ENCODE measurements at regions not wholly inside any gene's neighbourhood (a gene's known extent, or its start where the extent isn't known, plus 50 kb on each side); places are given as distances from the start of the nearest gene placed in this dataset.
"Not testable (repeated sequence)": the region's sequence is repeated elsewhere in the genome, so short reads cannot be mapped to it uniquely, and the experiment has no call there.

DNA sequence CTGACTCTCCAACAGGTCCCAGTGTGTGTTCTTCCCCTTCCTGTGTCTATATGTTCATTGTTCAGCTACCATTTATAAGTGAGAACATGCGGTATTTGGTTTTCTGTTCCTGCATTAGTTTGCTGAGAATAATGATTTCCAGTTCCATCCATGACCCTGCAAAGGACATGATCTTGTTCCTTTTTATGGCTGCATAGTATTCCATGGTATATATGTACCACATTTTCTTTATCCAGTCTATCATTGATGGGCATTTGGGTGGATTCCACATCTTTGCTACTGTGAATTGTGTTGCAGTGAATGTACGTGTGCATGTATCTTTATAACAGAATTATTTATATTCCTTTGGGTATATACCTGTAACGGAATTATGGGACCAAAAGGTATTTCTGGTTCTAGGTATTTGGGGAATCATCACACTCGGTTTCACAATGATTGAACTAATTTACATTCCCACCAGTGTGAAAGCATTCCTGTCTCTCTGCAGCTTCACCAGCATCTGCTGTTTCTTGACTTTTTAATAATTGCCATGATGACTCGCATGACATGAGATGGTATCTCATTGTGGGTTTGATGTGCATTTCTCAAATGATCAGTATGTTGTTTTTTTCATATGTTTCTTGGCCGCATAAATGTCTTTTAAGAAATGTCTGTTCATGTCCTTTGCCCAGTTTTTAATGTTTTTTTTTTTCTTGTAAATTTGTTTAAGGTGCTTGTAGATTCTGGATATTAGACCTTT lies 60.2 kb downstream of the LSMEM1 start:
- Histone ChIP-seq H3K4me1 (ENCODE audit: control insufficient read depth in 2 of 2, insufficient read depth in 2 of 2, low read length in 2 of 2) (no peaks in the 10 kb centered on the region), H3K27ac (ENCODE audit: low read depth in 2 of 2, low read length in 2 of 2) (no peak overlapping the region), H3K9ac (ENCODE audit: low read depth in 1 of 2, low read length in 2 of 2) (no peak overlapping the region), H3K4me3 (ENCODE audit: low read length in 2 of 2) (no peak overlapping the region), H3K36me3 (ENCODE audit: control insufficient read depth in 2 of 2, insufficient read depth in 2 of 2, low read length in 2 of 2) (no peaks in the 10 kb centered on the region), H3K27me3 (ENCODE audit: control insufficient read depth in 2 of 2, insufficient read depth in 2 of 2, low read length in 2 of 2) (no peaks in the 10 kb centered on the region), H3K9me3 (ENCODE audit: control insufficient read depth in 2 of 2, low read length in 2 of 2) (no peaks in the 10 kb centered on the region)

DNA sequence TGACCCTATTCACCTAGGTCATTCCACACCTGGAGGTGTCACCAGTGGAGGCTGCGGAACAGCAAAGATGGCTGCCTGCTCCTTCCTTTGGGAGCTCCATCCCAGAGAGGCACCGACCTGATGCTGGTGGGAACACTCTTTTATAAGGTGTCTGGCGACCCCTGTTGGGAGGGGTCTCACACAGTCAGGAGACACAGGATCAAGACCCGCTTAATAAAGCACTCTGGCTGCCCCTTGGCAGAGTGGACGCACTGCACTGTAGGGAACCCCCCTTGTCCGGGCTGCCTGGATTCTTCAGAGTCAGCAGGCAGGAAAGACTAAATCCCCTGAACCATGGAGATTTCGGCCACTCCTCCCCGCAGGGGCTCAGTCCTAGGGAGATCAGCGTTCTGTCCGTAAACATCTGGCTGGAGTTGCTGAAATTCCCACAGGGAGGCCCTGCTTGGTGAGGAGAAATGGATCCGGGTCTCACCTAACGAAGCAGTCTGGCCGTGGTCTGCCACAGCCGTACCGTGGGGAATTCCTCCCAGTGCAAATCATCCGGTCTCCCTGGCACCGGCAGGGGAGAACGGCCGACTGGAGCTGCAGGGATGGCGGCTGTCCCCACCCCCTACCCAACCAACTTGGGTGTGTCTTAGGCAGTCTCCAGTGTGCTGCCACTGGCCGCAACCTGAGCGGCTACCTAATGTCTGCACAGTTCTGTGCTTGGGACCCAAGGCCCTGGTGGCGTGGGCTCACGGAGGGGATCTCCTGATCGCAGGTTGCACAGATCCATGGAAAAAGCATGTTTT lies 66.1 kb downstream of the LSMEM1 start:
- Histone ChIP-seq H3K27ac (ENCODE audit: low read depth in 2 of 2, low read length in 2 of 2) (no peak overlapping the region), H3K27me3 (ENCODE audit: control insufficient read depth in 2 of 2, insufficient read depth in 2 of 2, low read length in 2 of 2) (no peaks in the 10 kb centered on the region), H3K9ac (ENCODE audit: low read depth in 1 of 2, low read length in 2 of 2) (no peak overlapping the region), H3K9me3 (ENCODE audit: control insufficient read depth in 2 of 2, low read length in 2 of 2) (no peaks in the 10 kb centered on the region), H3K4me3 (ENCODE audit: low read length in 2 of 2) (no peak overlapping the region), H3K4me1 (ENCODE audit: control insufficient read depth in 2 of 2, insufficient read depth in 2 of 2, low read length in 2 of 2) (no peaks in the 10 kb centered on the region), H3K36me3 (ENCODE audit: control insufficient read depth in 2 of 2, insufficient read depth in 2 of 2, low read length in 2 of 2) (no peaks in the 10 kb centered on the region)

GRCh38 chr7:112547916-112548315 lies 67.1 kb downstream of the LSMEM1 start:
- no peaks in the 10 kb centered on the region for H3K9me3 ChIP-seq (ENCODE audit: control insufficient read depth in 2 of 2, low read length in 2 of 2)
- H3K9ac ChIP-seq (ENCODE audit: low read depth in 1 of 2, low read length in 2 of 2), result no peak overlapping the region
- H3K4me1 ChIP-seq (ENCODE audit: control insufficient read depth in 2 of 2, insufficient read depth in 2 of 2, low read length in 2 of 2), result no peaks in the 10 kb centered on the region
- H3K36me3 ChIP-seq (ENCODE audit: control insufficient read depth in 2 of 2, insufficient read depth in 2 of 2, low read length in 2 of 2), result no peaks in the 10 kb centered on the region
- H3K4me3 ChIP-seq (ENCODE audit: low read length in 2 of 2), result no peak overlapping the region
- no peaks in the 10 kb centered on the region for H3K27me3 ChIP-seq (ENCODE audit: control insufficient read depth in 2 of 2, insufficient read depth in 2 of 2, low read length in 2 of 2)
- no peak overlapping the region for H3K27ac ChIP-seq (ENCODE audit: low read depth in 2 of 2, low read length in 2 of 2)

DNA sequence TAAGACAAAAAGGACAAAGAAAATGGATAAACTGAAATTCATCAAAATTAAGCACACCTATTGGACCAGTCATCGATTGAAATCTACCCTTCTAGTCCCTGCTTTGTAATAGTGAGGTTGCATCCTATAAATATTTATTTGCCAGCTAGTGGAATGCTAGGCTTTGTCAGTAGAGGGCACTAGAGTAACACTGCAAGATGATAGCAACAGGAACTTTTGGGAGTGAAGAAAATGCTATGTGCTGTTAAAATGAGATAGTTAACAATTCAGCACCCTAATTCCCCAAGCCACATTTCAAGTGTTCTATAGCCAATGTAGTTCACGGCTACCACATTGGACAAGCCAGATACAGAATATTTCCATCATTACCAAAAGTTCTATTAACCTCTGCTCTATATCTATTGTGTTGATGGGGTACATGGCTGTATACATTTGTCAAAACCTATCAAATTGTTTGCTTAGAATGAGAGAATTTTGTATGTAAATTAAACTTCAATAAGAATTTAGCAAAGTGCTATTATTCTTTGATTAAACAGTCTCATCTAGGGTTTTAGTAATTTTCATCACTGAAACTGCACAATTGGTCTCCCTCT lies 69.8 kb downstream of the LSMEM1 start:
- H3K27me3 ChIP-seq (ENCODE audit: control insufficient read depth in 2 of 2, insufficient read depth in 2 of 2, low read length in 2 of 2), result no peaks in the 10 kb centered on the region
- H3K9ac ChIP-seq (ENCODE audit: low read depth in 1 of 2, low read length in 2 of 2), result no peak overlapping the region
- H3K36me3 ChIP-seq (ENCODE audit: control insufficient read depth in 2 of 2, insufficient read depth in 2 of 2, low read length in 2 of 2), result no peaks in the 10 kb centered on the region
- H3K9me3 ChIP-seq (ENCODE audit: control insufficient read depth in 2 of 2, low read length in 2 of 2), result no peaks in the 10 kb centered on the region
- H3K27ac ChIP-seq (ENCODE audit: low read depth in 2 of 2, low read length in 2 of 2), result no peak overlapping the region
- H3K4me3 ChIP-seq (ENCODE audit: low read length in 2 of 2), result no peak overlapping the region
- H3K4me1 ChIP-seq (ENCODE audit: control insufficient read depth in 2 of 2, insufficient read depth in 2 of 2, low read length in 2 of 2), result no peaks in the 10 kb centered on the region

DNA sequence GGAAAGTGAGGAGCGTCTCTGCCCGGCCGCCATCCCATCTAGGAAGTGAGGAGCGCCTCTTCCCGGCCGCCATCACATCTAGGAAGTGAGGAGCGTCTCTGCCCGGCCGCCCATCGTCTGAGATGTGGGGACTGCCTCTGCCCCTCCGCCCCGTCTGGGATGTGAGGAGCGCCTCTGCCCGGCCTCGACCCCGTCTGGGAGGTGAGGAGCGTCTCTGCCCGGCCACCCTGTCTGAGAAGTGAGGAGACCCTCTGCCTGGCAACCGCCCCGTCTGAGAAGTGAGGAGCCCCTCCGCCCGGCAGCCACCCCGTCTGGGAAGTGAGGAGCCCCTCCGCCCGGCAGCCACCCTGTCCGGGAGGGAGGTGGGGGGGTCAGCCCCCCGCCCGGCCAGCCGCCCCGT lies 70.7 kb downstream of the LSMEM1 start:
- not testable (repeated sequence) for H3K27ac ChIP-seq (ENCODE audit: low read depth in 2 of 2, low read length in 2 of 2); H3K9me3 ChIP-seq (ENCODE audit: control insufficient read depth in 2 of 2, low read length in 2 of 2); H3K9ac ChIP-seq (ENCODE audit: low read depth in 1 of 2, low read length in 2 of 2); H3K4me1 ChIP-seq (ENCODE audit: control insufficient read depth in 2 of 2, insufficient read depth in 2 of 2, low read length in 2 of 2); H3K4me3 ChIP-seq (ENCODE audit: low read length in 2 of 2); H3K27me3 ChIP-seq (ENCODE audit: control insufficient read depth in 2 of 2, insufficient read depth in 2 of 2, low read length in 2 of 2); H3K36me3 ChIP-seq (ENCODE audit: control insufficient read depth in 2 of 2, insufficient read depth in 2 of 2, low read length in 2 of 2)

- no peak overlapping the region for H3K27ac ChIP-seq (ENCODE audit: low read depth in 2 of 2, low read length in 2 of 2)
- H3K9me3 ChIP-seq (ENCODE audit: control insufficient read depth in 2 of 2, low read length in 2 of 2), result peaks cover 0 to 3% of the 10 kb centered on the region in 2 donors
- H3K4me3 ChIP-seq (ENCODE audit: low read length in 2 of 2), result no peak overlapping the region
- H3K9ac ChIP-seq (ENCODE audit: low read depth in 1 of 2, low read length in 2 of 2), result no peak overlapping the region
- H3K4me1 ChIP-seq (ENCODE audit: control insufficient read depth in 2 of 2, insufficient read depth in 2 of 2, low read length in 2 of 2), result peaks cover 0 to 3% of the 10 kb centered on the region in 2 donors
- no peaks in the 10 kb centered on the region for H3K36me3 ChIP-seq (ENCODE audit: control insufficient read depth in 2 of 2, insufficient read depth in 2 of 2, low read length in 2 of 2)
- no peaks in the 10 kb centered on the region for H3K27me3 ChIP-seq (ENCODE audit: control insufficient read depth in 2 of 2, insufficient read depth in 2 of 2, low read length in 2 of 2)
Observed at GRCh38 chr7:112554591-112554990, 73.8 kb downstream of the LSMEM1 start.

- Histone ChIP-seq H3K36me3 (ENCODE audit: control insufficient read depth in 2 of 2, insufficient read depth in 2 of 2, low read length in 2 of 2) (no peaks in the 10 kb centered on the region), H3K27me3 (ENCODE audit: control insufficient read depth in 2 of 2, insufficient read depth in 2 of 2, low read length in 2 of 2) (no peaks in the 10 kb centered on the region), H3K4me1 (ENCODE audit: control insufficient read depth in 2 of 2, insufficient read depth in 2 of 2, low read length in 2 of 2) (peaks cover 0 to 3% of the 10 kb centered on the region in 2 donors), H3K27ac (ENCODE audit: low read depth in 2 of 2, low read length in 2 of 2) (no peak overlapping the region), H3K9me3 (ENCODE audit: control insufficient read depth in 2 of 2, low read length in 2 of 2) (peaks cover 0 to 3% of the 10 kb centered on the region in 2 donors), H3K9ac (ENCODE audit: low read depth in 1 of 2, low read length in 2 of 2) (no peak overlapping the region), H3K4me3 (ENCODE audit: low read length in 2 of 2) (no peak overlapping the region)
Observed at GRCh38 chr7:112556633-112557032, 75.8 kb downstream of the LSMEM1 start.

GRCh38 chr7:112566442-112567324 lies 85.9 kb downstream of the LSMEM1 start:
- H3K4me1 ChIP-seq (ENCODE audit: control insufficient read depth in 2 of 2, insufficient read depth in 2 of 2, low read length in 2 of 2), result peaks cover 16 to 35% of the 10 kb centered on the region in 2 donors
- peak overlapping the region; percentile 26 to 38 for H3K27ac ChIP-seq (ENCODE audit: low read depth in 2 of 2, low read length in 2 of 2)
- H3K27me3 ChIP-seq (ENCODE audit: control insufficient read depth in 2 of 2, insufficient read depth in 2 of 2, low read length in 2 of 2), result no peaks in the 10 kb centered on the region
- no peaks in the 10 kb centered on the region for H3K9me3 ChIP-seq (ENCODE audit: control insufficient read depth in 2 of 2, low read length in 2 of 2)
- peak overlapping the region; percentile 24 to 34 for H3K9ac ChIP-seq (ENCODE audit: low read depth in 1 of 2, low read length in 2 of 2)
- peak overlapping the region; percentile 21 to 53 for H3K4me3 ChIP-seq (ENCODE audit: low read length in 2 of 2)
- no peaks in the 10 kb centered on the region for H3K36me3 ChIP-seq (ENCODE audit: control insufficient read depth in 2 of 2, insufficient read depth in 2 of 2, low read length in 2 of 2)

DNA sequence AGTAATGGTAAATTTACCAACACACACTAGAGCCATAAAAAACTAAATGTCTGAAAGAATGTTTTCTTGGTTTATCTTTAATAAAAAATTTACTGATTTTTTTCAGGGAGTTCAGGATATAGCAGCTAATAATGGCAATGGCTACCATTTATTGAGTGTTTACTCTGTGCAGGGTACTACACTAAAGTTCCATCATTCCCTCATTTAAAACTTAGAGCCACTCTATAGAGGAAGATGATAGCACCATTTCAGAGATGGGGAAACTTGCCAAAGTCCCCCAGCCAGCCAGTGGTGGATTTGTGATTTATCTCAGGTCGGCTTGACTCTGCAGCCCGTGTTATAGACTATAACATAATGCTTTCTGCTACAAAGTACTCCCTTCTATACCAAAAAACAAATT lies 86.6 kb downstream of the LSMEM1 start:
- peaks cover 21 to 41% of the 10 kb centered on the region in 2 donors for H3K4me1 ChIP-seq (ENCODE audit: control insufficient read depth in 2 of 2, insufficient read depth in 2 of 2, low read length in 2 of 2)
- H3K4me3 ChIP-seq (ENCODE audit: low read length in 2 of 2), result peak overlapping the region; percentile 11 to 21
- no peaks in the 10 kb centered on the region for H3K27me3 ChIP-seq (ENCODE audit: control insufficient read depth in 2 of 2, insufficient read depth in 2 of 2, low read length in 2 of 2)
- peak overlapping the region; percentile 26 to 38 for H3K27ac ChIP-seq (ENCODE audit: low read depth in 2 of 2, low read length in 2 of 2)
- H3K36me3 ChIP-seq (ENCODE audit: control insufficient read depth in 2 of 2, insufficient read depth in 2 of 2, low read length in 2 of 2), result no peaks in the 10 kb centered on the region
- H3K9ac ChIP-seq (ENCODE audit: low read depth in 1 of 2, low read length in 2 of 2), result no peak overlapping the region
- H3K9me3 ChIP-seq (ENCODE audit: control insufficient read depth in 2 of 2, low read length in 2 of 2), result no peaks in the 10 kb centered on the region

All from mucosa of rectum (tissue), 2 donors.